Colonic mucosa (tissue), 4 donors: ENCODE measurements at regions not wholly inside any gene's neighbourhood (a gene's known extent, or its start where the extent isn't known, plus 50 kb on each side); places are given as distances from the start of the nearest gene placed in this dataset.

Experiments used
- DNase-seq: peaks from one replicate; pipeline ENCODE4 v3.0.0-alpha.2; 2020
- H3K27ac ChIP-seq: fragments of 200-600 bp; one replicate; pipeline ENCODE4 v1.8.0; 2021
- H3K27me3 ChIP-seq: fragments of 200-600 bp; one replicate; pipeline ENCODE4 v1.8.0; 2021
- H3K36me3 ChIP-seq: fragments of 200-600 bp; one replicate; pipeline ENCODE4 v1.8.0; 2021
- H3K4me1 ChIP-seq: fragments of 200-600 bp; one replicate; pipeline ENCODE4 v1.8.0; 2021; ENCODE audit warnings: mild to moderate bottlenecking
- H3K4me3 ChIP-seq: fragments of 200-600 bp; one replicate; pipeline ENCODE4 v1.8.0; 2021
- H3K9ac ChIP-seq, 2 donors: one replicate each; pipeline ENCODE4 v1.7.0; 2013; ENCODE audit warnings: control low read depth in 2 of 2, low read depth in 2 of 2, low read length in 2 of 2
- H3K9me3 ChIP-seq: fragments of 200-600 bp; one replicate; pipeline ENCODE4 v1.8.0; 2021
- intact Hi-C: fragments of 100-400 bp; cut with DNase I; formaldehyde crosslinking; loops from one replicate; pipeline ENCODE4 v1.14.1; 2022
- TF ChIP-seq, protein P1 (sequence below): fragments of 200-600 bp; IDR thresholded peaks from one replicate; pipeline ENCODE4 v1.8.0; 2022; ENCODE audit warnings: antibody characterized with exemption, mild to moderate bottlenecking
- donor health status: healthy.
- donor health status: DM: no; HTN: no; CAD: no.
- donor health status: DM: no; HTN: no; CAD: no.

DNA sequence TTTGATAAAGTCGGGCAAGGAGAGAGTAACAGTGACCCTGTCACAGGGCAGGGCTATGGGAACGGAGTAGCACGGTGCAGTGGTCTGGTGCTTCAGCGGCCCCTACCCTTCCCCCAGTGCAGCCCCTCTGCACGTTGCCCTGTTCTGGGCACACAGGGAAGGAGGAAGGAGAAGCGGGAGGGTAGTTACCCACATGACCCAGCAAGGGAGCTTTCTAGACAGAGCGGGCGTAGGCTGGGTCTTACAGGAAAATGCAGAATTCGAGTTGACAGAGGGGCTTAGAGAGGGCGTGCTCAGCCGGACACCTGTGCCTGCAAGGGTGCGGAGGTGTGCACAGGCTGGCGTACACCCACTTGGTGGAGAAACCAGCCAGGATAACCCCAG, 341.2 kb downstream of the NPHP4 start:
- no peaks in the 10 kb centered on the region for H3K36me3 ChIP-seq
- no peak overlapping the region for H3K27ac ChIP-seq
- intact Hi-C loops = no loop called here
- H3K4me1 ChIP-seq = no peaks in the 10 kb centered on the region
- H3K4me3 ChIP-seq = no peak overlapping the region
- H3K9ac ChIP-seq = no peak overlapping the region
- no peak for DNase-seq
- H3K9me3 ChIP-seq = no peaks in the 10 kb centered on the region
- TF ChIP-seq, protein P1, sequence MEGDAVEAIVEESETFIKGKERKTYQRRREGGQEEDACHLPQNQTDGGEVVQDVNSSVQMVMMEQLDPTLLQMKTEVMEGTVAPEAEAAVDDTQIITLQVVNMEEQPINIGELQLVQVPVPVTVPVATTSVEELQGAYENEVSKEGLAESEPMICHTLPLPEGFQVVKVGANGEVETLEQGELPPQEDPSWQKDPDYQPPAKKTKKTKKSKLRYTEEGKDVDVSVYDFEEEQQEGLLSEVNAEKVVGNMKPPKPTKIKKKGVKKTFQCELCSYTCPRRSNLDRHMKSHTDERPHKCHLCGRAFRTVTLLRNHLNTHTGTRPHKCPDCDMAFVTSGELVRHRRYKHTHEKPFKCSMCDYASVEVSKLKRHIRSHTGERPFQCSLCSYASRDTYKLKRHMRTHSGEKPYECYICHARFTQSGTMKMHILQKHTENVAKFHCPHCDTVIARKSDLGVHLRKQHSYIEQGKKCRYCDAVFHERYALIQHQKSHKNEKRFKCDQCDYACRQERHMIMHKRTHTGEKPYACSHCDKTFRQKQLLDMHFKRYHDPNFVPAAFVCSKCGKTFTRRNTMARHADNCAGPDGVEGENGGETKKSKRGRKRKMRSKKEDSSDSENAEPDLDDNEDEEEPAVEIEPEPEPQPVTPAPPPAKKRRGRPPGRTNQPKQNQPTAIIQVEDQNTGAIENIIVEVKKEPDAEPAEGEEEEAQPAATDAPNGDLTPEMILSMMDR = no peak
- peaks cover 5% of the 10 kb centered on the region for H3K27me3 ChIP-seq

DNA sequence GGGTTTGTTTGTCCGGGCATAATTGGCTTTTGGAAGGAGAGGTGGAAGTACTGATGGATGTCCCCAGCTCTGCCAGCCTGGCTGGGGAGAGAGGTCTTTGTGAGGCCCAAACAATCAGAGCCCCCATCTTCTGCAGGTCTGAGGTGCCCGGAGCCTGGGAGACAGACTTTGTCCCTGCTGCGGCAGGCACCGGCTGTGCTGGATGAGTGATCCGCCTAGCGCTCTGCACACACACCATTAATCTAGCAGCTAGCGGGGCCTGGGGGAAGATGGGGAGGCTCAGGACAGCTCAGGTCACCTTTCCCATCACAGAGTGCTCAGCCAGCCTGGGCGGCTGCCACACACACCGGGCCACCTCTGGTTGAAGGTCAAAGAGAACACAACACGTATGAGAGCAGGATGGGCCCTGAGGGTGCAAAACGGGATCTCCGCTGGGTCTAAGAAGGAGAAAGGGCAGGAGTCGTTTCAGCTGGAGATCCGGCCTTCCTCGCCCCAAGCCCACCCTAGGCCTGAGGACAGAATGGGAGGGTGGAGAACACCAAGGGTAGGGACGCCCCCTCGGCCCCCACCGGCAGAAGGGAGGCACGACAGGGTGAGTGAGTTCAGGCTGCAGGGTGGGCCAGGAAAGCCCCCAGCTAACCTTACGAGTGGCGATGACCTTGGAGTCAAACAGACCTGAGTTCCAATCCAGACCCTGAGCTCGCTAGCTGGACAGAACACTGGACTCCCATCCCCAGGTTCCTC, 341.8 kb downstream of the NPHP4 start:
- intact Hi-C loops = no loop called here
- no peaks in the 10 kb centered on the region for H3K9me3 ChIP-seq
- peaks cover 5% of the 10 kb centered on the region for H3K27me3 ChIP-seq
- no peak overlapping the region for H3K27ac ChIP-seq
- no peaks in the 10 kb centered on the region for H3K4me1 ChIP-seq
- H3K36me3 ChIP-seq = no peaks in the 10 kb centered on the region
- H3K4me3 ChIP-seq = no peak overlapping the region
- TF ChIP-seq, protein P1 = no peak
- no peak overlapping the region for H3K9ac ChIP-seq
- no peak for DNase-seq

DNA sequence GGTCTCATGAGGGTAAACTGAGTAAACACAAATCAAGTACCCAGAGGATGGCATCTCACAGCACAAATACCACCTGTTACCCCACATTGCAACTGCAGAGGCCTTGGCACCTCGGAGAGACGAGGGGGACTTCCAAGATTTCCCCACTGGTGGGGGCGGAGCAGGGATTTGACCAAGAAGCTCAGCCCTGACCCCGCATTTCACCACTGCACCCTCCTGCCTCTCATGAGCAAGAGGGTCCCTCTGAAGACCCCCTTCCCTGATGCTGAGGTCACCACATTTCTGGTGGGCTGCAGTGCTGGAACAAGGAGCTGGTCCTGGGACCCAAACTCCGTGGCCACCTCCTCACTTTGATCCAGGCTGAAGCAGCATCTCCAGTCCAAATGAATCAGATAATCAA, 342.4 kb downstream of the NPHP4 start:
- Histone ChIP-seq H3K9me3 (no peaks in the 10 kb centered on the region), H3K36me3 (no peaks in the 10 kb centered on the region), H3K9ac (no peak overlapping the region), H3K27me3 (peaks cover 5% of the 10 kb centered on the region), H3K27ac (no peak overlapping the region), H3K4me1 (no peaks in the 10 kb centered on the region), H3K4me3 (no peak overlapping the region)
- TF ChIP-seq, protein P1 = no peak
- DNase-seq = no peak
- intact Hi-C loops = no loop called here

DNA sequence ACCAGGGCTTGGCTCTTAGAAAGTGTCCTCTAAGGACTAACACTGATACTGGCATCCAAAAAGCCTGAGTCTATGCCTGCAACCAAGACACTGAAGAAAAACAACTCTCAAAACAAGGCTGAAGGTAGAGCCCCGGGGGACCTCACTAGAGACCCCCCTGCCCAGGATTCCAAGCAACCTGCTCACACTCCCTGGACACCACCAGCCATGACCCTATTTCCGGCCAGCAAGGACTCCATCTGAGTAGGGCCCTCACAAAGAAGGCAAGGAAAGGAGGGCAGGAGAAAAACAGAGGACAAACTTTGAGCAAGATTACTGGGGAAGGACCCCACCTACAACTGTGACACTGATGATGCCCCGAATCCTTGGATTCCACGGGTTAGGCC, 343.1 kb downstream of the NPHP4 start:
- Histone ChIP-seq H3K27ac (no peak overlapping the region), H3K4me1 (no peaks in the 10 kb centered on the region), H3K27me3 (peaks cover 5% of the 10 kb centered on the region), H3K9ac (no peak overlapping the region), H3K36me3 (no peaks in the 10 kb centered on the region), H3K4me3 (no peak overlapping the region), H3K9me3 (no peaks in the 10 kb centered on the region)
- TF ChIP-seq, protein P1 = no peak
- DNase-seq = no peak
- intact Hi-C loops = no loop called here

DNA sequence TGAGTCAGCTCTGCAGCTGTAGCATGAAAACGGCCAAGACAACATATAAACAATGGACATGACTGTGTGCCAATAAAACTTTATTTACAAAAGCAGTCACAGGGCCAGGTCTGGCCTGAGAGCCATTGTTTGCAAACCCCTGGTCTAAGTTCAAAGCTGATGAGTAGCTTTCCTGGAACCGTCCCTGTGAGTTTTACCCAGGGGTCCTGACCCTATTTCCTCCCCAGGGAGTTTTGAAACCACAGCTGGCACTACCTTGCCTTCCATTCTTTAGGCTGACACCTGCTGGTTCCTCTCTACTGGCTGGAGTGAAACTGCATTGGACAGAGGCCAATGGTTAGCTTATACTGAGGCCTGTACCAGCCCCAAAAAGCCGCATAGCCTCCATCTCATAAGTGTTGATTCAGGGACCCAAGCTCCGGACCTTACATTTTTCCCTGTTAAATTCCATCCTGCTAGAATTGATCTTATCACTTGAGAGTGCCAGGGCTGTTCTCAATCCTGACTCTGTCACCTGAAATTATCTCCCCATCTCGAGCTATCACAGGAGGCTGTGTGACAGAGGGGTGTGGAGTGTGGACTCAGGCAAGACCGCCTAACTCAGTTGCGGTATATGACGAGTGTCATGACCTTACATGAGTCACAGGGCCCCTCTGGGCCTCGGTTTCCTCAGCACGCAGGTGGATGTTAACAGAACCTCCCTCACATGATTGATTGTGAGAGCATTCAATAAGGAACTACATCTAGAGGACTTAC, 343.6 kb downstream of the NPHP4 start:
- no peak overlapping the region for H3K4me3 ChIP-seq
- intact Hi-C loops = no loop called here
- H3K27ac ChIP-seq = no peak overlapping the region
- H3K36me3 ChIP-seq = no peaks in the 10 kb centered on the region
- peaks cover 5% of the 10 kb centered on the region for H3K27me3 ChIP-seq
- DNase-seq = no peak
- no peaks in the 10 kb centered on the region for H3K4me1 ChIP-seq
- no peaks in the 10 kb centered on the region for H3K9me3 ChIP-seq
- no peak overlapping the region for H3K9ac ChIP-seq
- TF ChIP-seq, protein P1 = no peak
